GM21737 (cell line): ENCODE measurements at regions not wholly inside any gene's neighbourhood (a gene's known extent, or its start where the extent isn't known, plus 50 kb on each side); places are given as distances from the start of the nearest gene placed in this dataset.
"Not testable (repeated sequence)": the region's sequence is repeated elsewhere in the genome, so short reads cannot be mapped to it uniquely, and the experiment has no call there.

Experiments used
- ATAC-seq: cut with Tn5 transposase; IDR thresholded peaks from one replicate; pipeline ENCODE4 v1.9.1; 2021; ENCODE audit warnings: mild to moderate bottlenecking, moderate library complexity; ENCODE audit not compliant: unreplicated experiment

GRCh38 chr12:131353376-131353775, 357.5 kb upstream of the SFSWAP start:
- no peak for ATAC-seq

GRCh38 chr12:131353826-131354225, 357.1 kb upstream of the SFSWAP start:
- no peak for ATAC-seq

- ATAC-seq, result no peak
Measured at GRCh38 chr12:131355361-131356245, 355.3 kb upstream of the SFSWAP start.

GRCh38 chr12:131356485-131357184, 354.3 kb upstream of the SFSWAP start:
- ATAC-seq, result no peak

GRCh38 chr12:131357185-131357747, 353.6 kb upstream of the SFSWAP start:
- ATAC-seq, result no peak

GRCh38 chr12:131357920-131358319, 353.0 kb upstream of the SFSWAP start:
- ATAC-seq, result no peak

GRCh38 chr12:131362291-131363211, 348.3 kb upstream of the SFSWAP start:
- ATAC-seq, result no peak

- ATAC-seq, result no peak
Measured at GRCh38 chr12:131363393-131363792, 347.5 kb upstream of the SFSWAP start.

- no peak for ATAC-seq
Measured at GRCh38 chr12:131363841-131364495, 346.9 kb upstream of the SFSWAP start.

- ATAC-seq, result no peak
Measured at GRCh38 chr12:131364903-131365820, 345.7 kb upstream of the SFSWAP start.

- ATAC-seq, result no peak
Measured at GRCh38 chr12:131365821-131366260, 345.0 kb upstream of the SFSWAP start.

- ATAC-seq, result no peak
Measured at GRCh38 chr12:131366261-131366871, 344.5 kb upstream of the SFSWAP start.

- not testable (repeated sequence) for ATAC-seq
Measured at GRCh38 chr12:131367067-131367982, 343.6 kb upstream of the SFSWAP start.

GRCh38 chr12:131367983-131368667, 342.8 kb upstream of the SFSWAP start:
- ATAC-seq, result no peak

GRCh38 chr12:131368668-131369071, 342.2 kb upstream of the SFSWAP start:
- no peak for ATAC-seq

- ATAC-seq, result no peak
Measured at GRCh38 chr12:131369094-131369845, 341.6 kb upstream of the SFSWAP start.
